ENCODE measurements at regions not wholly inside any gene's neighbourhood (a gene's known extent, or its start where the extent isn't known, plus 50 kb on each side); places are given as distances from the start of the nearest gene placed in this dataset.

DNA sequence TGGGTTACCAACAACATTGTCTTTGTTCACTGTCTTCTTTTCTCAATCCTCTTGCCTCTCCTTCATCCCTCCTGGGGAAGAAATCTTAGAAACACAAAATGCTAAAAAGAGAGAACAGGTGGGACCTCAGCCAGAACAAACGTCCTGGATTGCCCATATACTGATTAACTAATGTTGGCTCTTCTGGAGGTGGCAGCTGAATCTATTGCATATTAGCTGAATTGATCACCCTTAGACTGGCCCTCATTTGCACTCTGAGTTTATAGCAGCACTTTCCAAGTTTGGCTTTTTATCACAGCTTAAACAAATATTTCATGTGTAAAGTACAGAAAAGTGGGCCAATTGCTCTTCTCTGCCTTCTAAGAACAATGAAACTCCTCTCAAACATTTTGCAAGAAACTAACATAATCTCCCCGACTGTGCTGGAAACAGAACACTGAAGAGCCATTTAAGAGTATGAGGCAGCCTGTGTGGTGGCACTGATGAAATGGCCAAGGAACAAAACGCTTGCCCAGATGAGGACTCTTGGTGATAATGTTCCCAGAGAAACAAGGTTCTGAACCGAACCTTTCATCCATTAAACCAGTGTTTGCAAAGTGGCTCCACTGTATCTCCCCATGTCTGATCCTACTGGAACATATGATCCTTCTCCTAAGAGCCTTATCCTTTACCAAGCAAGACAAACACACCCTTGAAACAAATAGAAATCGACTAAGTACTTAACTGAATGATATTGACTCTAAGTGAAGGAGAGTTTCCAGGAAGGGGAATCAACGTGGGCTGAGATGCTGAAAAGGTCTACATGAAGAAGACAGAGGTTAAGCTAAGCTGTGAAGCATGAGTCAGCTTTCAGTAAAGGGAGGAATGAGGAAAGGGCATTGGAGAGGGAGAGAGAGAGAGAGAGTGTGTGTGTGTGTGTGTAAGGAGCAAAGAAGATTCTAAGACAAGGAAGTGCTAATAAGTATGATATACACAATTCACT, 83.2 kb upstream of the LIFR start (continued):
- TF ChIP-seq FOSL2 (IDR thresholded peaks at IDR 0.05; ENCODE audit: borderline replicate concordance, low read depth), result no peak

DNA sequence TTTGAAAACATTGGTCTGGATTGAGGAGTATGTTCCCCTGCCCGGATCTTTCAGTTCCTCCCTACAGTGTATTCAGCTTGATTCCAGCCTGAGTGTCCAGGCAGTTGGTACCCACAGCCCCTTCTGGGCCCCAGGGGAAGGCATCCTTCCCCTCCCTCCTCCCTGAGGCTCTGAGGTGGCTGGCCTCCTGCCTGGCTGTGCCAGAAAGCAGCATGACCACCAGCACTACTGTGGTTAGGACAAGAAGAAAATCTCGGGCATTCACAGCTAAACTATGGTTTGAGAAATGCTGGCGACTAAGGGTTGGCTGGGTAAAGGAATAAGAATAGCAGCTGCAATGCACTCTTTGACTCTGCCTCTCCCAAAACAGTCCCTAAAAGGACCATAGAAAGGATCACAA, 84.6 kb upstream of the LIFR start:
- no peaks in the 10 kb centered on the region for H3K36me3 ChIP-seq (replicated peaks in 1 of 2; ENCODE audit: control insufficient read depth in 1 of 2, insufficient read depth in 2 of 2, low read length in 1 of 2)
- no peaks in the 10 kb centered on the region for H3K9me3 ChIP-seq
- H3F3A ChIP-seq (replicated peaks; ENCODE audit: insufficient read depth), result no peaks in the 10 kb centered on the region
- ChIA-PET CTCF (interaction anchor here (1.2 kb wide), 1 partner anchor 168 kb away, joined by 3 read pairs; no protein-coding TSS in a partner anchor), POLR2A (no interaction called here)
- H3K79me2 ChIP-seq (ENCODE audit: insufficient read depth), result no peaks in the 10 kb centered on the region
- no peak overlapping the region for H2AFZ ChIP-seq (ENCODE audit: low read depth)
- H3K27me3 ChIP-seq (ENCODE audit: insufficient read depth), result no peaks in the 10 kb centered on the region; the same call in 1 of the 2 replicates
- TF ChIP-seq, protein P1, sequence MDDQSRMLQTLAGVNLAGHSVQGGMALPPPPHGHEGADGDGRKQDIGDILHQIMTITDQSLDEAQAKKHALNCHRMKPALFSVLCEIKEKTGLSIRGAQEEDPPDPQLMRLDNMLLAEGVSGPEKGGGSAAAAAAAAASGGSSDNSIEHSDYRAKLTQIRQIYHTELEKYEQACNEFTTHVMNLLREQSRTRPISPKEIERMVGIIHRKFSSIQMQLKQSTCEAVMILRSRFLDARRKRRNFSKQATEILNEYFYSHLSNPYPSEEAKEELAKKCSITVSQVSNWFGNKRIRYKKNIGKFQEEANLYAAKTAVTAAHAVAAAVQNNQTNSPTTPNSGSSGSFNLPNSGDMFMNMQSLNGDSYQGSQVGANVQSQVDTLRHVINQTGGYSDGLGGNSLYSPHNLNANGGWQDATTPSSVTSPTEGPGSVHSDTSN (IDR thresholded peaks at IDR 0.05), result no peak
- TF ChIP-seq FOSL2 (IDR thresholded peaks at IDR 0.05; ENCODE audit: borderline replicate concordance, low read depth) (no peak), POLR2AphosphoS5 (IDR thresholded peaks at IDR 0.05; ENCODE audit: low read depth, low read length) (no peak), FOXJ3 (CRISPR knock-in tag; IDR thresholded peaks at IDR 0.05) (no peak), EP300 (IDR thresholded peaks at IDR 0.05; ENCODE audit: borderline replicate concordance in 1 of 2, low read depth in 1 of 2, low read length in 1 of 2) (no peak), NFIC (IDR thresholded peaks at IDR 0.05; ENCODE audit: borderline replicate concordance) (no peak), RXRA (IDR thresholded peaks at IDR 0.05; ENCODE audit: borderline replicate concordance, low read depth) (no peak), GATA2 (CRISPR knock-in tag; IDR thresholded peaks at IDR 0.05) (no peak), RFX5 (IDR thresholded peaks at IDR 0.05; ENCODE audit: low read length) (no peak)
- TF ChIP-seq, protein P2, sequence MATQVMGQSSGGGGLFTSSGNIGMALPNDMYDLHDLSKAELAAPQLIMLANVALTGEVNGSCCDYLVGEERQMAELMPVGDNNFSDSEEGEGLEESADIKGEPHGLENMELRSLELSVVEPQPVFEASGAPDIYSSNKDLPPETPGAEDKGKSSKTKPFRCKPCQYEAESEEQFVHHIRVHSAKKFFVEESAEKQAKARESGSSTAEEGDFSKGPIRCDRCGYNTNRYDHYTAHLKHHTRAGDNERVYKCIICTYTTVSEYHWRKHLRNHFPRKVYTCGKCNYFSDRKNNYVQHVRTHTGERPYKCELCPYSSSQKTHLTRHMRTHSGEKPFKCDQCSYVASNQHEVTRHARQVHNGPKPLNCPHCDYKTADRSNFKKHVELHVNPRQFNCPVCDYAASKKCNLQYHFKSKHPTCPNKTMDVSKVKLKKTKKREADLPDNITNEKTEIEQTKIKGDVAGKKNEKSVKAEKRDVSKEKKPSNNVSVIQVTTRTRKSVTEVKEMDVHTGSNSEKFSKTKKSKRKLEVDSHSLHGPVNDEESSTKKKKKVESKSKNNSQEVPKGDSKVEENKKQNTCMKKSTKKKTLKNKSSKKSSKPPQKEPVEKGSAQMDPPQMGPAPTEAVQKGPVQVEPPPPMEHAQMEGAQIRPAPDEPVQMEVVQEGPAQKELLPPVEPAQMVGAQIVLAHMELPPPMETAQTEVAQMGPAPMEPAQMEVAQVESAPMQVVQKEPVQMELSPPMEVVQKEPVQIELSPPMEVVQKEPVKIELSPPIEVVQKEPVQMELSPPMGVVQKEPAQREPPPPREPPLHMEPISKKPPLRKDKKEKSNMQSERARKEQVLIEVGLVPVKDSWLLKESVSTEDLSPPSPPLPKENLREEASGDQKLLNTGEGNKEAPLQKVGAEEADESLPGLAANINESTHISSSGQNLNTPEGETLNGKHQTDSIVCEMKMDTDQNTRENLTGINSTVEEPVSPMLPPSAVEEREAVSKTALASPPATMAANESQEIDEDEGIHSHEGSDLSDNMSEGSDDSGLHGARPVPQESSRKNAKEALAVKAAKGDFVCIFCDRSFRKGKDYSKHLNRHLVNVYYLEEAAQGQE (IDR thresholded peaks at IDR 0.05; ENCODE audit: low read depth, low read length), result no peak
- no peak overlapping the region for H3K27ac ChIP-seq (ENCODE audit: low read depth in 2 of 2, low read length in 1 of 2)
- DNase-seq, result no peak
- peaks cover 0 to 15% of the 10 kb centered on the region in 2 experiments; a peak in 2 of 4 replicates for H3K4me1 ChIP-seq (ENCODE audit: control insufficient read depth in 1 of 2, insufficient read depth in 2 of 2, low read depth in 1 of 2, low read length in 1 of 2)
- H3K9me2 ChIP-seq, result no peaks in the 10 kb centered on the region
- H3K4me2 ChIP-seq, result no peak overlapping the region
- no peak overlapping the region for H3K4me3 ChIP-seq (ENCODE audit: low read depth in 2 of 2, low read length in 1 of 2)
- WGBS (ENCODE audit: low lambda C conversion rate), result 80% methylated on average over 3 of the region's 3 CpGs
- no peaks in the 10 kb centered on the region for H4K20me1 ChIP-seq (ENCODE audit: insufficient read depth)
- H3K9ac ChIP-seq, result no peak overlapping the region

Data from SK-N-SH (cell line).